Activated CD4-positive, CD25-positive, alpha-beta regulatory T cell treated with anti-CD3 and anti-CD28 coated beads, Interleukin-2, amount 50 U/mL, for 24 hours (primary cell): ENCODE measurements at regions not wholly inside any gene's neighbourhood (a gene's known extent, or its start where the extent isn't known, plus 50 kb on each side); places are given as distances from the start of the nearest gene placed in this dataset.
"Not testable (repeated sequence)": the region's sequence is repeated elsewhere in the genome, so short reads cannot be mapped to it uniquely, and the experiment has no call there.

Experiments
- ATAC-seq, 2 donors: fragments of 150-1000 bp; cut with Tn5 transposase; one replicate each; pipeline ENCODE4 v1.10.0; 2021; ENCODE audit warnings: mild to moderate bottlenecking in 1 of 2, moderate library complexity in 1 of 2

DNA sequence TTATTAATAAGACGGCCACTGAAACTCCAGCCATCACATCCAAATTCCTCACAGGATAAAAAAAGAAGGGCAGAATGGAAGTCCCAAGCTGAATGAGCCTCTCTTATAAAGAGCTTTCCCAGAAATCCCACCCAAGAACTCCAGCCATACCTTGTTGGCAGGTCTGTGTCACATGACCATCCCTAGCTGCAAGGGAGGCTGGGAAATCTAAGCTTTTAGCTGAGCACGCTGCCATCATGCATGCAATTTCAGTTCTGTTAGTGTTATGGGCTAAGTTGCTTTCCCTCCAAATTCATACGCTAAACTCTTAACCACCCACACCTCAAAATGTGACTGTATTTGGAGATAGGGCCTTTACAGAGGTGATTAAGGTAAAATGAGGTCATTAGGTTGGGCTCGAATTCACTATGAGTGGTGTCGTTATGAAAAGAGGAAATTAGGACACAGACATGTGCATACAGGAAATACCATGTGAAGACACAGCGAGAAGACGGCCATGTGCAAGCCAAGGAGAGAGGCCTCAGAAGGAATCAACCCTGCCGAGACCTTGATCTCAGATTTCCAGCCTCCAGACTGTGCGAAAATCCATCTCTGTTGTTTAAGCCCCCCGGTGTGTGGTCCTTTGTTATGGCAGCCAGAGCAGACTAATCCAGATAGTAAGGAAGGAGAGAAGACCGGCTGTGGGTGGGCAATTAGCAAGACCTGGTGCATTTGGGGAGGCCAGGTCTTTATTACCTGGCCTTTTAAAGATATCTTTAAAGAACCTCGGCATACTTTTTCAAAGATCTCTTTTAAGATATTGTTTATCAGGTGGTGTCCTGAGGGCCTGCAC, 317.6 kb downstream of the BCOR start:
- ATAC-seq = peak in 1 of 2 donors; percentile 22

DNA sequence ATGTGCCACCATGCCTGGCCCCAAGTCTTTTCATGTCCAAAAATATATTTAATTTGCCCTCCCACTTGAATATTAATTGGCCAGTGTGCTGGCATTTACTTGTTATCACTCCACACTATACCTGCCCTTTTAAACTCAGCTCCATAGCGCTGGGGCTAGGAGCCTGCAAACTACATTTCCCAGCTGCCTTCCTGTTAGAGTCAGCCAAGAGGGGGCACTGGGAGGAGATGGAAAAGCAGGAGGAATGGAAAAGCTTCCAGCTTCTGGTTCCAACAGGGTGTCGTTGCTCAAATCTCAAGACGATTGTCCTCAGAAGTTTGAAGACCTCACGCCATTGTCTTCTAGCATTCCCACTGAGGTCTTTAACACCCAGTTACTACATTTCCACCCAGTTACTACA, 315.5 kb downstream of the BCOR start:
- no peak for ATAC-seq

DNA sequence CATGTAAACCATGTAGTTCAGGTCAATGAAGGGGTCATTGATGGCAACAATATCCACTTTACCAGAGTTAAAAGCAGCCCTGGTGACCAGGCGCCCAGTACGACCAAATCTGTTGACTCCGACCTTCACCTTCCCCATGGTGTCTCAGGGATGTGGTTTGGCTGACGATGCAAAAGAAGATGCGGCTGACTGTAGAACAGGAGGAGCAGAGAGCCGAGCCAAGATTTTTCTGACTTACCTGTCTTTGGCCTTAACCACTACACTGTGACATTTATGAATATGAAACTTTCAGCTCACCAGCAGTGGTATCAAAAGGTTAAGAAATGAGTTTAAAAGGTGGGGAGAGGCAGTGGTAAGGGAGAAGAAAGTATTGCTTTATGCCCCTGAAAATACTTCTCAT, 309.8 kb downstream of the BCOR start:
- no peak for ATAC-seq

DNA sequence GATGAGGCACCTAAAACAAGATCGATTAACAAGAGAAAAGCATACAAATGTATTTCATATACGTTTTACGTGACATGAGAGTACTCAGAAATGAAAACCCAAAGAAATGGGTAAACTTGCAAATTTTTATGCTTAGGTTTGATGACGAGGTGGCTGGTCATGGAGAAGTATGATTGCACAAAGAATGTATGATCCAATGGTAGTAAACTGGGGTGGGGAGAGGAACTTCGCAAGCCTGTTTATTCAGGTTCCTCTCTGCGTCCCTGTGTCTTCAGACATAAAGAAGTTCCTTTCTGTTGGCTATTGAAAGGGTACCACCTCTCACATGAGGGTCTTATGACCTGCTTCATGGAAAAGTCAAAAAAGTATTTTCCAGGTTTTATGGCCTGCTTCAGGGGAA, 309.2 kb downstream of the BCOR start:
- no peak for ATAC-seq

DNA sequence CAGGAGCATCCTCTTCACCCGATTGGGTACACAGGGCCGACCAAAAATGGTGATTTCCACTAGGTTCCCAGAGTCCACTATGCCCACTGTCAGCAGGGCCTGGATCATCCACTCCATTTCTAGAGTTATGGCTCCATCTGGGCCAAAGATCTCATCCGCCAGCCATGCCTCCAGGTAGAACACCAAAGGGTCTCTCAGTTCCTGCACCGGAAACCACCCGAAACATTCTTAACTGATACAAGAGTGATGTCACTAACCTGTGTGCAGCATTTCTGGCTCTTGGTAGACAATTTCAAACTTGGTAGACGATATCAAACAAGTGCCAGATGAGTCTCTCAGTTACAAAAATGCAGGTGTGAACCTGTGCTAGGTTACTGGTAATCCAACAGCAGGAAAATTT, 306.1 kb downstream of the BCOR start:
- ATAC-seq = no peak

DNA sequence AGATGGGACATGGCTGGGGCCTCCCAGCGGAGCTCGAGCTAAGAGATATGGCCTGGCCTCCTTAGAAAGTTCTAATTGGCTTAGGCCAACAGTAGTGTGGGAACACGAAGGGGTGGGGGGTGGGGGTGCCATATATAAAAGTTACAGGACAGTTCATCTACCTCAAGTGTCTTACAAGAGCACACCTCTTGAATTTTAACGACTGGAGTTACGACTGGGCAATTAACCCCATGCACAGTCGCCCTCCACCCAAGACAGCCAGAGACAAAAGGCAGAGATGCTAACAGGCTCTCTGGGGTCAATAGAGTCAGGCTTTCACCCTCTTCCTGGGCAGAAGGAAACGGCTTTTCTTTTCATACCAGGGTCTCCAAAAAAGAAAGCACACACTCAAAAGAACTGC, 302.2 kb downstream of the BCOR start:
- ATAC-seq = no peak

DNA sequence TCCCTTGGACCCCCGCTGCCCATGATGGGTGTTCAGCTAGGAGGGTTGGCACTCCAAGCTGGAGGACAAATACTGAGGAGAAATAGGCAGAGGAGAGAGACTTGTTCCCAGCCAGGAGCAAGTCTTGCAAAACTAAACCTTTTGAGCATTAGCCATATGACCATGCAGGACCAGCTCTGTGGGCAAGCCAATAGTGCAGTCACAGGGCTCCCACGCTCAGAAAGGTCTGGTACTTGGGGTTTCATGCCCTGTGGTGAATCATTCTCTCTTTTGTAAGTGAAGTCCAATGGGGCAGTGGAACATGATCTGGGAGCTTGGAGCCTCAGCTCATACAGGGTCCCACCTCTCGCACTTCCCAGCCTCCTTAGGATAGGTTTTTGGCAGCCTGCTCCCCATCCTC, 300.9 kb downstream of the BCOR start:
- ATAC-seq = no peak

DNA sequence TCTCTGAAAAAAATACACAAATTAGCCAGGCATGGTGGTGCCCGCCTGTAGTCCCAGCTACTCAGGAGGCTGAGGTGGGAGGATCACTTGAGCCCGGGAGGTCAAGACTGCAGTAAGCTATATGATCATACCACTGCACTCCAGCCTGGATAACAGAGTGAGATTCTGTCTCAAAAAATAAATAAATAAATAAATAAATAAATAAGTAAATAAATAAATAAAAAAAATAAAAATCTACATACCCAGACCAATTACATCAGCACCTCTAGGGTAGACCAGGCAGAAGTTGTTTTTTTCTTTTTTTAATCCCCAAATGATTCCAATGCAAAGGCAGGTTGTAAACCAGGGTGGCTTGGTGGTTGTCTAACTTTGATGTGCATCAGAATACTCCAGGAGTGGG, 299.3 kb downstream of the BCOR start:
- not testable (repeated sequence) for ATAC-seq

DNA sequence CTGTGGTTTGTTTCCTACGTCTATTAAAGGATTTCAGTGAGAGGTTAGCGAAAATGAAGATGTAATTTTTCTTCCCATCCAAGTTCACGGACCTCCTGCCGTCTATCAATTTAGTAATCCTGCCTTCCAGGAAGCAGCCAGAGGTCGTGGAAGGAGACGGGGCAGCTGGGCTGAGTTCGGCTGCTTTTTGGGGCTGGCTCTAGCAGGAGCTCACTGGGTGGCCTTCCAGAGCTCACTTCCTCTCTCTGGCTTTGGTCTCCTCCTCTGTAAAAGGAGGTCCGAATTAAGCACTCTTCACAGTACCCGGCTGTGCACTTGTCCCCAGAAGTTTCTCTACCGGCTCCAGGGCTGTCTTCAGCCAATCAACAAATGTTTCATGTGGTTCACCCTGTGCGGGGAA, 295.4 kb downstream of the BCOR start:
- ATAC-seq = no peak

DNA sequence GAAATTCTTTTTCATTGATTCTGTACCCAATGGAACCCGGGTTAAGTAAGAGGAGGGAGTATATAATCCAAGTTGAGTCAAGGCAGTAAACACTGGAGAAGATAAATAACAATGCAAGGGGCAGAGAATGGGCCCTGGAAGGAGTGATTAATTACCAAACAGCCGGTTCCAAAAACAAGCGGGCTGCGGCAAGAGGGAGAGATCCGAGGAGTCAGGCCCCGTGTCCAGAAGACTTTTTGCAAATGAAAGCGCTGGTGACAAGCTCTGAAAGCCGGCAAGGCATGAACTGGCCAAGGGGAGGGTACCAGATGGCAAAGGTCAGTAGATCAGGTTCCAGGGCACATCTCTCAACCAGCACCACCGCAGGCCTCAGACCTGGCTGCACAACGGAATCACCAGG, 294.9 kb downstream of the BCOR start:
- no peak for ATAC-seq

DNA sequence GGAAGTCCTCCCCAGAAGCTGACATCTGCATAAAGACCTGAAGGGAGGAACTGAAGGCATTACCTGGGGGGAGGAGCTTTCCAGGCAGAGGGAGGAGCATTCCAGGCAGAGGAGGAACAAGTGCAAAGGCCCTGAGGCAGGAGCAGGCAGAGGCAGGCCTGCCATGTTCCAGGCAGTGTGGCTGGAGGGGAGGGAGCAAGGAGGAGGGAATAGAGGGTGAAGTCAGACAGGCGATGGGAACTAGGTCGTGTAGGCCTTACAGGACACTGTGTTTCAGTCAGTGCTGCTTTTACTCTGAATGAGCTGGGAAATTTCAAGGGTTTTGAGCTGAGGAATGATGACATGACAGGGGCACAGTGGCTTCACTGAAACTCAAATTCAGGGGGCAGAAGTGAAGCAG, 292.7 kb downstream of the BCOR start:
- ATAC-seq = no peak

DNA sequence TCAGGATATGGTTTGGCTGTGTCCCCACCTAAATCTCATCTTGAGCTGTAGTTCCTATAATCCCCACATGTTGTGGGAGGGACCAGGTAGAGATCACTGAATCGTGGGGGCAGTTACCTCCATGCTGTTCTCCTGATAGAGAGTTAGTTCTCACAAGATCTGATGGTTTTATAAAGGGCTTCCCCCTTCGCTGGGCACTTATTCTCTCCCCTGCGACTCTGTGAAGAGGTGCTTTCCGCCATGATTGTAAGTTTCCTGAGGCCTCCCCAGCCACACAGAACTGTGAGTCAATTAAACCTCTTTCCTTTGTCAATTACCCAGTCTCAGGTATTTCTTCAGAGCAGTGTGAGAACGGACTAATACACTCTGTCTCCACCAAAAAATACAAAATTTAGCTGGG, 291.9 kb downstream of the BCOR start:
- ATAC-seq = no peak

DNA sequence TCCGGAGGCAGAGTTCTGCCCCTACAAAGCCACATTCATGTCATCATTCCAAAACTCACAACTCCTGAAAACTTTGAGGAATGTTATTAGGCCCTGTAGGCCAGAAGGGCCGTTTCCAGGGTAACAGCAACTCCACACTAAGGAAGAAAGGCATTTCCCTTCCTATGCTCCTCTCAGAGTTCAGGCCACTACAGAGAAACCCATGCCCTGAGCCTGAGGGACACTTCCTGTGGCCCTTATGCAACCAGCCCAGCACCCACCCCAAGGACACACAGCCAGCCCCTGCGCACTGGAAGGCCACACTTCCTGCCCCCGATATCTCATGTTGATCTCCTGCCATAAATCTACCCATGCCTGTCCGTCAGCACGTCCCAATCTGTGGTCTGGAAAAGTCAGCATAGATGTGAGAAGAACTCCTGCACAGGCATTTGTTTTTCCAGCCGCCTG, 289.3 kb downstream of the BCOR start:
- no peak for ATAC-seq

DNA sequence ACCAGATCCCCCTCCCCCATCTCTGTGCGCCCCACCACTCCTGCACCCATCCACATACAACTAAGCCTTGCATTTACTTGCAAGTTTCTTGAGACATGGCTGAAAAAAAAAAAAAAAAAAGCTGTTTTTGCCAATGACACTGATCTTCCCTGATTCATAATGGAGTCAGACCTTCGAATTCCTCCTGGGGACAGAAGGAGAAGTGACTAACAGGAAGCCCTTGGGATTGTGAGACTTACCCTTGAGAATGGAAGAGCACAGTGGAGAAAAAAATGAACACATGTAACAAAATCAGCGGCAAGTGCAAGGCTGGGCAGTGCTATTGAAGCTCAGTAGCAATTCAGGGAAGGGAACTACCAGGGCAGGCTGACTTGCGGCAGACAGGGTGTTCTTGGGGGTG, 288.4 kb downstream of the BCOR start:
- no peak for ATAC-seq

DNA sequence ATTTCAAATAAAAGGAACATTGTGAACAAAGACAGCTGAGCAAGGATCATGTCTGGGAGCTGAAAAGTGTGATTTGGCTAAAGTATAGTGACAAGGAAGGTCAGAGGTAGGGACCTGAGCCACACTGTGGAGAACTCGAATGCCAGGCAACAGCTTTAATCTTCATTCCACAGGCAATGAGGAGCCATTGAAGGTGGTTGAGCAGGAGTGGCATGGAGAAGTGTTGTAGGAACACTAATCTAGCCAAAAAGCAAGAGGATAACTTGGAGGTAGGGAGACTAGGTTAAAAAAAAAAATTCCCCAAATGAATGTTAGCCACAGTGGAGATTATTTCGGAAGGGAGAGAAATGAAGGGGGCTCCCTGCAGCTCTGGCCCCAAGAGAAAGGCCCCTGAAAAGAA, 286.9 kb downstream of the BCOR start:
- ATAC-seq = no peak

DNA sequence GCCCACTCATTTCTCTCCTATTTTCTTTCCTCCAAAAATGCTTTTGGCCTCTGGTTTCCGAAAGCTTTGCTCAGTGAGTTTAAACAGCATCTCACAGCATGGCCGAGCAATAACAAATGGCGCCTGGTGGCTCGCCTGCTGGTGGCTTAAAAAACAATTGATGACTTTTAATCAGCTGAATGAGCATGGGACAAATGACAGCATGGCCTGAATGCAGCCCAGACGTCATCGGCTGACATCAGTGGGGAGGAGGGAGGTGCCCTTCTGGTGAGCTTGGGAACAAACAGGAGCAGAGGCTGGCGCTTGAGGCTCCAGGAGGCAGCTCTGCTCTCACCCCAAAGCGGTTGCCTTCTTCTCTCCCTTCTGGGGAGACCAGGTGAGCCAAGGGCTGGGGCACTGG, 286.4 kb downstream of the BCOR start:
- ATAC-seq = no peak

DNA sequence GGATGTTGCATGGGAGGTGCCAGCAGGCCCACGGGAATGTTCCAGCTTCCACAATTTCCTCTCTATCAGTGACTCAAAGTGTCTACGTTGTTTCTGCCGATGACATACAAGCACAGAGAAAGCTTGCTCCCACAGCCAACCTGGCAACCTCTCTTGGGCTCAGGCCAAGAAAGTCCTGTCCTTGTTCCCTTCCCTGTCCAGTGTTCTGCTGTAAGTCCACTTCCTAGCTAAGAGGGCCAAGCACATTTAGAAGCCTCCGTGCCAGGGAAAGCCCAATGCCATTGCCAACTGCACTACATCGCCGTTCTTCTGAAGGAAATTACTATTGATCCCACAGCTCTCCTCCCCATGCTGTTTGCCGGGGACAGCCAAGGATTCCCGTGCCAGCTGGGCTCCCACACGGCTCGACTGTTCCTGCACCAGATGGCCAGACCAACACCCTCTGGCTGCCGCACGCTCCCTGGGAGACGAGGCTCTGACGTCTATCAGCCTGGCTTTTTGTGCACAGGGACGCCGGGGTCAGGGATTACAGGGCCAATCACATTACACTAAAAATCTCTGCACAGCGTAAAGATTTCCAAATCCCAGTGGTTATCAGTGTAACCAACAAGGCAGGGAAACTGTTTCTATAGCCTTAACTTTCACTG, 284.0 kb downstream of the BCOR start:
- no peak for ATAC-seq

DNA sequence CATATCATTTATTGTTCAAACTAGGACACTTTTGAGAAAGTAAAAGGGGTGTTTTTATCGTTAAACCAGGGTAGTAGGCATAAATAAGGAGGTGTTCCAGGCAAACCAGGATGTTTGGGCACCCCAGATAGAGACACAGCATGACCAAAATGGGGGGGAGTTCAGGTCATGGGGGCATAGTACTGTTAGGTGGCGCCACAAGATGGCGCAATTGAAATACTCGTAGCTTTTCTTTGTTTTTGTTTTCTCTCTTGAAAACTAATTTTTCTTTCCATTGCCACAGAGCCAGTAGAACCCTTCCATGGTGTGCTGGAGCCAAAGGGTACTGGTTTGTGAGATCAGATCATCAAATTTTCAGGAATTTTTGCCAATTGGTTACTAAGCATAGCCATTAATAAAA, 283.4 kb downstream of the BCOR start:
- ATAC-seq = peak in 1 of 2 donors; percentile 21

DNA sequence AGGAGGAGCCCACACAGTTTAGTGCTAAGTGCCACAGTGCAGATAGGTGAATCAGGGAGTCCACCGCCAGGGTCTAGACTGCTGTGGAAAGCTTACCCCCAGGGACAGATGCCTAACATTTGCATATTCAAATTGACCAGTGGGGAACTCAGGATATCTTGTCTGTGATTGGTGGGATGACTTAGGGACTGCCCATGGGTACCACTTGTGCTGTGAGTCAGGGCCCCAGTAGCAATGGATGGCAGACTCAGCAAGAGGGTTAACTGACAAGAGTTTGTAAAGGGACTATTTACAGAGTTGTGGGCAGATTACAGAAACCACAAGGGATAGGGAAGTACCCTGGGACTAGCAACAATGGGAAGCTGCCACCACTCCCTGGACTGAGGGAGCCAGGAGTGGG, 282.1 kb downstream of the BCOR start:
- peak; percentile 78 to 87 for ATAC-seq

DNA sequence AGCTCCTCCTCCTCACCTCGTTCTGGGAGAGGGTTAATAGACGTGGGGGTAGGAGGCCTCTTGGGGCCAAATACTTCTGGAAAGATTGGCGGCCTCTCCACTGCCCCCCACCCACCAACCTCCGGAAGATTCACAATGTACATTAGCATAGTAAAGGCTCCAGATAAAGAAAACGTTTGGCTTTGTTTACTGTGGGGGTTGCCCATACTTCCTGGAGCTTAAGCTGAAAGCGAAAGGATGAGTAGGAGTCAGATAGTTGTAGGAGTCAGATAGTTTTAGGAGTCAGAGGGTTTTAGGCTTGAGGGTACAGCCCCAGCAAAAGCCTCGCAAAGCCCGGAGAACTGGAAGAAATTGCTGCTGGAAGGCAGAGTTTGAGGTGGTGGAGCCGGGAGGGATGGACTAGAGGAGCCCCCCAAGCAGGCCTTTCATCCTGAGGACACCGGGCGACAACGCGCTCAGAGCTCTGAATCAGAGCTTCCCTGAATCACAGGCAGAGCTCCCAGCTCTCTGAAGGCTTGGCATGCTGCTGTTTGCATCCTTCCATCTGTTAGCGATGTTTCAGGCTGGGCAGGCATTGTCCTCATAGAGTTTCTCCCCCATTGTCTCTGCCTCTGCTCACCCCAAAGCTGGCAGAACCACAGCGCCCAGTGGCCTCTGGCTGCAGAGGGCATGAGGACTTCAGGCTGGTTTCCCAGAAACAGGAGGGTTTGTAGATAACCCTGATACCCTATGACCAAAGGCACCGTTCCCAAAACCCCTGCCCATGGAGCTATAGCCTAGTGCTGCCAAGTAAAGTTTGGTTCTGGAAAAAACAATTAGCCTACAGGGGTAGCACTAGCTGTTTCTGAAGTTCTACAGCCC, 280.7 kb downstream of the BCOR start:
- peak in 1 of 2 donors; percentile 62 for ATAC-seq

DNA sequence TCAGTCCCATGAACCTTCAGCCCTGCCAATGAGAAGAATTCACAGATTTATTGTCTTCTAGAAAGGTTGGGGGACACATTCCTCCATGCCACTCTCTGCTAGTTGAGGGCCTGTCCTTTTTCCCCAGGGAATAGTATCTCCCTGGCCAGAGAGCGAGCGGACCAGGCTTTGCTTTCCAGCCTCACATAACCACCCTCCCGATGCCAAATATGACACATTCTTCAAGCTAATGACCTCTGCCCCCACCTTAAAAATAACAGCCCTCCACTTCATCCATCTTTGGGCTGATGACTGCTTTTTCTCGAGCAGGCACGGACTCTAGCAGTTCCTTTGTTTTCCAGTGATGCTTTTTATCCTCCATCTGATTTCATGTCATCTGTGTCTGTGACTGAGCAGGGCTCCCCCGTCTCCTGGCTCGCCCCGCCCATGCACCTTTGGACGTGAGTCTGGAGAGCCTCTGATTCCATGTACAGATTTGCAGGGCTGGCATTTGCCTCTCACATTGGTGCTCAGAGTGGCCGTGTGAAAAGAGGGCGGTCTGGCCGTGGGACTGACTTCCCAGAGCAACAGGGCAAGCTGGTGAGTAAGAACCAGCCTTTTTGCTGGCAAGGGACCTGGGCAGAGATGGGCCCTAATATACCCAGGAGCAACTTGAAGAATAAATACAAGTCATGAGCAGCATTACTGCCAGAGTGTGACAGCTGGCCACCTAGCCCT, 279.8 kb downstream of the BCOR start:
- no peak for ATAC-seq

DNA sequence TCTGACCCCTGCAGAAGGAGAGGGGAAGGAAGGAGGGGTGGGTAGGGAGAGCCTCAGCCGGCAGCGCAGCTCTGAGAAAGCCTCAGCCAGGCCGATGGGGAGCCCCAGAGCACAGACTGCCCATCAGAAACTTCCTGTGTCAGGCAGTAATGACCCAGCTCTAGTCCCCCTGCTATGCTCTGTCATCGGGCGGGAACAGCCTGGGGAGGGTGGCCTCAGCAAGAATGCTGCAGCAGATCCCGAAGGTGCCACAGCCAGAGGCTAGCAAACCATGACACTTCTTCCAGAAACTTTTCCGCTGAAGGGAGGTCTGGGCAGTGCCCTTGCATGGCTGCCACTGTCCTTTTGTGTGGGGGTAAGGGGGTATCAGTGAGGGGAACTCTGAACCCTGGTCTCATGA, 279.0 kb downstream of the BCOR start:
- no peak for ATAC-seq
